Mucosa of rectum (tissue), 2 donors: ENCODE measurements at regions not wholly inside any gene's neighbourhood (a gene's known extent, or its start where the extent isn't known, plus 50 kb on each side); places are given as distances from the start of the nearest gene placed in this dataset.
"Not testable (repeated sequence)": the region's sequence is repeated elsewhere in the genome, so short reads cannot be mapped to it uniquely, and the experiment has no call there.

Experiments
- H3K27ac ChIP-seq, 2 donors: one replicate each; pipeline ENCODE4 v1.7.0; 2013; ENCODE audit warnings: inconsistent platforms in 2 of 2, low read depth in 2 of 2, low read length in 2 of 2
- H3K27me3 ChIP-seq, 2 donors: one replicate each; pipeline ENCODE4 v1.7.0; 2013; ENCODE audit warnings: low read length in 2 of 2; ENCODE audit not compliant: control insufficient read depth in 2 of 2, insufficient read depth in 2 of 2
- H3K36me3 ChIP-seq, 2 donors: one replicate each; pipeline ENCODE4 v1.7.0; 2013; ENCODE audit warnings: low read length in 2 of 2; ENCODE audit not compliant: control insufficient read depth in 2 of 2, insufficient read depth in 2 of 2
- H3K4me1 ChIP-seq, 2 donors: one replicate each; pipeline ENCODE4 v1.7.0; 2013; ENCODE audit warnings: low read length in 2 of 2, mild to moderate bottlenecking in 1 of 2; ENCODE audit not compliant: control insufficient read depth in 2 of 2, insufficient read depth in 2 of 2
- H3K4me3 ChIP-seq, 2 donors: one replicate each; pipeline ENCODE4 v1.7.0; 2013; ENCODE audit warnings: low read length in 2 of 2
- H3K9ac ChIP-seq, 2 donors: one replicate each; pipeline ENCODE4 v1.7.0; 2013; ENCODE audit warnings: low read length in 2 of 2, low read depth in 1 of 2, mild to moderate bottlenecking in 1 of 2
- H3K9me3 ChIP-seq, 2 donors: one replicate each; pipeline ENCODE4 v1.7.0; 2013; ENCODE audit warnings: low read length in 2 of 2; ENCODE audit not compliant: control insufficient read depth in 2 of 2
- donor health status: healthy.
- donor health status: Normal muscosa, but diverticular disease.

DNA sequence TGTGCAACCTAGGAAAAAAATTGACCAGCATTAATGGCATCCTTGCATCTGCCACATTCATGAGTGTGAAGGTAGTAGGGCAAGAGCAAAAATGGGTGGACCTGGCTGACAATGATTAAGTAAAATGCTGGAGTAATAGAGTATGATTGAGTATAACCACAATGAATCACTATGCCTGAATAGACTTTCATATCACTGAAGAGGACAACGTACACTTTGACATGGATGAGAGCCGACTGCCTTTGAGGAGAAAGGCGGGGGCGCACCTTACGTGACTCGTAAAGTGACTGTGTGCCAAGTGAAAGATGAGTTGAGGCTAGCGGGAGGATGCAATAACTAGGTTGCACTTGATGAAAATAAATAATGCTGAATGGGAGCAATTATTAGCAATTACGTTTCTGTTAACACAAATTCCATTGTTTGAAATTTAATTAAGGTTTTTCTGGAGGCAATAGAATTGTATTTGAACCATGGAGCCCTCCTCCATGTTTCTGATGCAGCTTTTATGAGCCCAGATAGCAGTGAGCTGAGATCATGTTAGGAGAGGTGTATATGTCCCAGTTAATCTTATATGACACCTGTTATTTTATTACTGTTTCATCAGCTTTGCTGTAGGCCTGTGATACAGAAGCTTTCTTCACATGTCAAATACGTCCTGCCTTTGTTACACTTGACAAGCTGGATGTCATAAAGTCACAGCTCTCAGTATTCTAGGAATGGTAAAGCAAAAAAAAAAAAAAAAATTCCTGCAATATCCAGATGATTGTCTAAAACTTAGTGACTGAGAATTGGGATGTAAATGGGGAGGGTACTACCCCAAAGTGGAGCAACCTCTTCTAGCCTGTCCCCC, 596.5 kb downstream of the NXPH1 start:
- Histone ChIP-seq H3K4me3 (no peak overlapping the region), H3K9me3 (no peaks in the 10 kb centered on the region), H3K4me1 (no peaks in the 10 kb centered on the region), H3K27me3 (no peaks in the 10 kb centered on the region), H3K27ac (no peak overlapping the region), H3K9ac (no peak overlapping the region), H3K36me3 (no peaks in the 10 kb centered on the region)

DNA sequence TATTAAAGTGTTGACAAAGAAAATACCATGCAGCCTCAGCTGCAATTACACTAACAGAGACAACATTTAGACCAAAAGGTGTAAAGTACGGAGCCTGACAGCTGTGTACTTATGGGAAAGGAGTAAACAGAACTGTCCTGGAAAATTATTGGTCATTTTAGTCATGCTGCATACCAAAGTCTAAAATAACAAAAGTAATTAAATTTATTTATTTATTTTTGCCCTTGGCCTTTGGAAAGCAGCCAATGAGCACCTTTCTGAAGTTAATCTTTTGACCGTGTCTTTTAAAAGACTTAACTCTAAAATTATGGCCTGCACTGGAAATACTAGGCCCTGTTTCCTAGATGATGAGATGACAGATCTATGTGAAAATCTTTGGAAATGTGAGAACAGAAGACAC, 597.6 kb downstream of the NXPH1 start:
- no peaks in the 10 kb centered on the region for H3K36me3 ChIP-seq
- H3K9me3 ChIP-seq, result no peaks in the 10 kb centered on the region
- no peaks in the 10 kb centered on the region for H3K4me1 ChIP-seq
- H3K9ac ChIP-seq, result no peak overlapping the region
- H3K4me3 ChIP-seq, result no peak overlapping the region
- H3K27ac ChIP-seq, result no peak overlapping the region
- H3K27me3 ChIP-seq, result no peaks in the 10 kb centered on the region

DNA sequence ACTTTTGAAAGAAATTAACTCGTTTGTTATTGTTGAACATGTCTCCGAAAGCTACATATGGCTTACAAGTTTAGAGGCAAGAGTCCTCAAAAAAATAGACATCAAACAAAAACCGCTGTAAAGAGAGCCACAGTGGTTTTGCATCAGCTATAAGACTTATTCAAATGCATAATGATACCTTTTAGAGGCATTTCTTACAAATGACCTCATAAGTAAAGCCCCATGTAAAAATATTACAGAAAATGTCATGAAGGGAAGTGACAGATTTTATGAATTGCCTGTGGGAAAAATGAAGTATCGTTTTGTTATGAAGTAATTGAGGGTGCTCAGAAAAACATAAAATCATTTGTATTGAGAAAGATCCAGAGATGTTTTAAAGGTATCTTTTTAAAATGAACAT, 598.0 kb downstream of the NXPH1 start:
- Histone ChIP-seq H3K9me3 (no peaks in the 10 kb centered on the region), H3K9ac (no peak overlapping the region), H3K4me3 (no peak overlapping the region), H3K4me1 (no peaks in the 10 kb centered on the region), H3K27ac (no peak overlapping the region), H3K36me3 (no peaks in the 10 kb centered on the region), H3K27me3 (no peaks in the 10 kb centered on the region)

DNA sequence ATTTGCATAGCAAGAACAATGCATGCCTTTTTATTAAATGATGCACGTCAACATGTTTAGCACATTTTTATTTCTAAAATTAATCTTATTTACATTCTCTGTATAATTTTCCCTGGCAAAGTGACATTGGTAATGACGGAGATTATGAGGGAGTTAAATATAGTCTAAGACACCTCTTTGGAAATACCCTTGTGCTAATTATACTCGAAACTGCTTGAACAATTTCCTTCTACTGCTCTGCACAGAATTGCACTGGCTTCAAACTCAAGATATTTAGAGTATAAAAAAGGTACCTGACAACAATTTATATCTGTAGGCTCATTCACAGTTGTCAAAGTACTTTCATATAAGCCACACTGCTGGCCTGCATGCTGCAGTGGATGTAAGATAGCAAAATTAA, 602.7 kb downstream of the NXPH1 start:
- H3K4me1 ChIP-seq, result no peaks in the 10 kb centered on the region
- H3K9ac ChIP-seq, result no peak overlapping the region
- no peak overlapping the region for H3K27ac ChIP-seq
- H3K9me3 ChIP-seq, result no peaks in the 10 kb centered on the region
- no peaks in the 10 kb centered on the region for H3K36me3 ChIP-seq
- no peaks in the 10 kb centered on the region for H3K27me3 ChIP-seq
- H3K4me3 ChIP-seq, result no peak overlapping the region

DNA sequence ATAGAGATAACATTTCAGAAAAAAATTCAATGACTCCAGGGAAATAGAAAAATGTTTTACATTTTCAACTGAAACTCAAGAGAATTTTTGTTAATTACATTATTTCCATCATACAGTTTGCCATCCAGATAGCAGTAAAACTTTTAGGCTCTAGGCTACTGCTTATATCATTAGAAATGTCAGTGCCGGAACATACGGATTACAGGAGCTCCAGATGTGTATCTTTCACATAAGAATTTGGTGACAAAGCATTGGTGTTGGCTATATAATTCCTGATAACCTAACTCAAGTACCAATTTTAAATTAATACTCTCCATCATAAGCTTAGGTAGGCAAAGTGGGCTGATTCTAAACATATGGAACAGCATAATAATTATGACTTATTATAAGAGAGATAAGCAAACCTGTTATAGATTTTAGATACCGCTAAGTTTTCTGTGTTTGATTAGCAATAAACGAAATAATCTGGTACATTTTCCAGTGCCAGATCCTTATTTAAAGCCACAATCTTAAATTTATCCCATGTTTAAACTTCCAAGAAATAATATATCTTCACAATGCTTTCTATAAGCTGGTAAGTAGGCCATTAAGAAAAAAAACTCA, 637.9 kb downstream of the NXPH1 start:
- Histone ChIP-seq H3K9me3 (no peaks in the 10 kb centered on the region), H3K27me3 (no peaks in the 10 kb centered on the region), H3K9ac (no peak overlapping the region), H3K36me3 (no peaks in the 10 kb centered on the region), H3K4me1 (no peaks in the 10 kb centered on the region), H3K4me3 (no peak overlapping the region), H3K27ac (no peak overlapping the region)

DNA sequence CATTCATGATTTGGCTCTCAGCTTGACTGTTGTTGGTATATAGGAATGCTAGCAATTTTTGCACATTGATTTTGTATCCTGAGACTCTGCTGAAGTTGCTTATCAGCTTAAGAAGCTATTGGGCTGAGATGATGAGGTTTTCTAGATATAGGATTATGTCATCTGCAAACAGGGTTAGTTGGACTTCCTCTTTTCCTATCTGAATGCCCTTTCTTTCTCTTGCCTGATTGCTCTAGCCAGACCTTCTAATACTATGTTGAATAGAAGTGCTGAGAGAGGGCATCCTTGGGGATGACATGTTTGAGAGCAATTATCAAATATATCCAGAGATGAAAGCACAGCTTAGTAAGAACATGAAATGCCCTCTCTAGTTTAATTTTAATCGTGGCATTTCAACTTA, 642.4 kb downstream of the NXPH1 start:
- not testable (repeated sequence) for H3K9ac ChIP-seq, H3K4me3 ChIP-seq, H3K27ac ChIP-seq, H3K4me1 ChIP-seq, H3K9me3 ChIP-seq, H3K36me3 ChIP-seq, H3K27me3 ChIP-seq

DNA sequence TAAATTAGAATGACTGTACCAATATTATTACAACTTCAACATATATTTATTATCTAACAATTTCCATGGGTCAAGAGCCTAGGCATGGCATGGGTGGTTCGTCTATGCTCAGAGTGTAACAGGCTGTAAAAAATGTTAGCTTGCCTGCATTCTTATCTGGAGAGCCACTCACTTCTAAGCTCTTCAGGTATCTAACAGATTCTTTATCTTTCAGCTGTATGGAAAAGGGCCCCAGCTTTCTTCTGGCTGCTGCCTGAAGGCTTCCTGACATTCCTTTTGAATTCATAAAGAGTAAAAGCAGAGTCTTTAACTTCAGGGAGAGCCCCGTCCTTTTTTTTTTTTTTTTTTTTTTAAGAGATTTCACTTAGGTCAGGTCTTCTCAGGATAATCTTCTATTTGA, 648.8 kb downstream of the NXPH1 start:
- H3K4me1 ChIP-seq, result no peaks in the 10 kb centered on the region
- H3K27ac ChIP-seq, result no peak overlapping the region
- H3K36me3 ChIP-seq, result no peaks in the 10 kb centered on the region
- no peak overlapping the region for H3K4me3 ChIP-seq
- H3K9ac ChIP-seq, result no peak overlapping the region
- no peaks in the 10 kb centered on the region for H3K27me3 ChIP-seq
- peaks cover 0 to 4% of the 10 kb centered on the region in 2 donors for H3K9me3 ChIP-seq

DNA sequence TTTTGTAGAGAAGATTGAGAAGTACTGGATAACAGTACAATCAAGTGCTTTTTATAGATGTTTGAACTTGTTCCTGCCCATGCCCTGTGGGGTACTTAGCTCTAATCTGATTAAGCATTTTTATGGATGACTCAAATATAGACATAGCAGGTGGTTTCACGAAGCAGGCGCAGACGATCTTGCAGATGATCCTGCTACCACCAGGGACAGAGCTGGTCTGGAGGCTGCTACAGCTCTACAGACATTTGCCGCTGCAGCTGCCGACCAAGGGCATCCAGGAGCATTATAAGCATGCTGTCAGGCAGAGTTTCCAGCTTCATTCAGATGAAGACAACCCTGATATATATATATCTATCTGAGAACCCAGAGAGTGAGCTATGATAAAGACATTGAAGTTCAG, 650.4 kb downstream of the NXPH1 start:
- Histone ChIP-seq H3K27me3 (no peaks in the 10 kb centered on the region), H3K36me3 (no peaks in the 10 kb centered on the region), H3K27ac (no peak overlapping the region), H3K9ac (no peak overlapping the region), H3K4me1 (no peaks in the 10 kb centered on the region), H3K4me3 (no peak overlapping the region), H3K9me3 (peaks cover 0 to 4% of the 10 kb centered on the region in 2 donors)

DNA sequence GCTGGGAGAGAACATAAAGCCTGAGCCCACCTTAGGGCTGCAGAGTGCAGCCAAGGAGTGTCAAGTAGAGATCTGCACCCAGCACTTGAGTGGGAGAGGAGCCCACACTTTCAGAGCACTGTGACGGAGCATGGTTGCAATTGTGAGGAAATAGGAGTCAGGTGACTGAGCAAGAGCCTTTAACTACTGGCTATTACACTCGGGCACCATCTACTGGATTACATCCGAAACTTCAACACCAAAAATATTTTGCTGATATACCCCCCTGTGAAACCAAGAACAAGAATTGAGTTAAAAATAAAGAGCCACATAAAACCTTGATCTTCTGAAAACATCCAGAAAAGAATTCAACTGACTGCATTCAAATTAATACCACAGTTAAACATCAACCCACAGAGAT, 657.9 kb downstream of the NXPH1 start:
- Histone ChIP-seq H3K9ac (no peak overlapping the region), H3K36me3 (no peaks in the 10 kb centered on the region), H3K27me3 (no peaks in the 10 kb centered on the region), H3K4me1 (no peaks in the 10 kb centered on the region), H3K4me3 (no peak overlapping the region), H3K27ac (no peak overlapping the region), H3K9me3 (peaks cover 0 to 3% of the 10 kb centered on the region in 2 donors)

DNA sequence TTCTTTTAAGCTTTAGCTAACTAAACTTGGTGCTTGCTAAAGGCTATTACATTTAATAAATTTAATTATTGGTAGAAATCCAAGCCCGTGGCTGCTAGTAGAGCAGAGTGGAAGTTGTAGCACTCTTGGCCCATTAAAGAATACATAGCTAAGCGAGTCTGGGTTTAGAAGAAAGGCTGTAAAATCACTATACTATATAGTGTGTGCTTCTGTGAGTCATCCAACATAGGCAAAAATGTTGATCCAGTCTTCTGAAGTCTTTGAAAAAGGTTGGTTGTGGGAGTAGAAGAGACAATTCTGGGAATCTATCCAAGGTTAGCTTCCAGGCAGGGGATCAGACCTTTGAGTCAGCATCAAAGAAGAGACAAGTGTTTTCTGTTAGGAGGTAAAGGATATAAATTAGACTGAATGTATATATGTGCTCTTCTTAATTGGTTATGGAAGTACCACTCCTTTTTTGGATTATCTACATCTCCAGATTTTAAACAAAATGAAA, 664.2 kb downstream of the NXPH1 start:
- no peaks in the 10 kb centered on the region for H3K36me3 ChIP-seq
- no peaks in the 10 kb centered on the region for H3K4me1 ChIP-seq
- no peak overlapping the region for H3K4me3 ChIP-seq
- no peaks in the 10 kb centered on the region for H3K27me3 ChIP-seq
- no peak overlapping the region for H3K9ac ChIP-seq
- no peak overlapping the region for H3K27ac ChIP-seq
- peaks cover 0 to 3% of the 10 kb centered on the region in 2 donors for H3K9me3 ChIP-seq
